ENCODE measurements at regions not wholly inside any gene's neighbourhood (a gene's known extent, or its start where the extent isn't known, plus 50 kb on each side); places are given as distances from the start of the nearest gene placed in this dataset.

DNA sequence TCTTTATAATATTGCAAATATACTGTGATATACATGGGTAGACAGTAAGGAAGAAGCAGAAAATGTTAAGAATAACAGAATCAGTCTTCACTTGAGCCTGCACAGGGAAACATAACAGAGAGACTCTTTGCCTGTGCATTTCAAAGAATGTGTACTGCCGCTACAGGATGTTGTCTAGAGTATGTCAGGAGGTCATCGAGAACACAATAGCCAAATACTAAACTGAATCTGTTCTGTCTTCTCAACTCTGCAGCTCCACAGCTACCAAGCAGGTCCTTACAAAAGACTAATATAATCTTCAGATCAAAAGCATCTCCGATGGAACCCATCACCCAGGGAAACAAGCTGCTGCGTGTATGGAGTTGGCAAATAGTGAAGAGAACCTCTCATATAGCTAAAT is 471.5 kb downstream of the PCDH10 start:
- no peak overlapping the region for H3K27ac ChIP-seq (ENCODE audit: low read length)
- H3K27me3 ChIP-seq (ENCODE audit: insufficient read depth, low read depth, low read length): no peaks in the 10 kb centered on the region
- H3K4me2 ChIP-seq (ENCODE audit: low read length): no peak overlapping the region
- no peaks in the 10 kb centered on the region for H3K9me2 ChIP-seq (ENCODE audit: insufficient read depth, low read length)
- H4K20me1 ChIP-seq (ENCODE audit: insufficient read depth): no peaks in the 10 kb centered on the region
- H3K79me2 ChIP-seq (replicated peaks; ENCODE audit: insufficient read depth, low read length): no peaks in the 10 kb centered on the region
- H3K4me3 ChIP-seq (ENCODE audit: low read length): no peak overlapping the region
- no peak overlapping the region for H3K9ac ChIP-seq (ENCODE audit: low read length)
- H3F3A ChIP-seq (ENCODE audit: insufficient read depth, low read length, poor library complexity, severe bottlenecking): peaks cover 3% of the 10 kb centered on the region
- H3K36me3 ChIP-seq (ENCODE audit: insufficient read depth, low read length): no peaks in the 10 kb centered on the region
- no peaks in the 10 kb centered on the region for H3K9me3 ChIP-seq (ENCODE audit: low read length)
- H2AFZ ChIP-seq (ENCODE audit: low read depth, low read length): no peak overlapping the region
- TF ChIP-seq TAF1 (IDR thresholded peaks at IDR 0.05; ENCODE audit: low read depth) (no peak), EP300 (conservative IDR thresholded peaks at IDR 0.05; ENCODE audit: poor library complexity, severe bottlenecking) (no peak), POLR2AphosphoS5 (IDR thresholded peaks at IDR 0.05) (no peak), RAD21 (conservative IDR thresholded peaks at IDR 0.05) (no peak), SMC3 (conservative IDR thresholded peaks at IDR 0.05; ENCODE audit: poor library complexity) (no peak), MXI1 (conservative IDR thresholded peaks at IDR 0.05; ENCODE audit: poor library complexity, severe bottlenecking) (no peak), EZH2 (IDR thresholded peaks at IDR 0.05; ENCODE audit: borderline replicate concordance, insufficient read depth, low read length, poor library complexity, severe bottlenecking) (no peak)
- TF ChIP-seq, protein P1, sequence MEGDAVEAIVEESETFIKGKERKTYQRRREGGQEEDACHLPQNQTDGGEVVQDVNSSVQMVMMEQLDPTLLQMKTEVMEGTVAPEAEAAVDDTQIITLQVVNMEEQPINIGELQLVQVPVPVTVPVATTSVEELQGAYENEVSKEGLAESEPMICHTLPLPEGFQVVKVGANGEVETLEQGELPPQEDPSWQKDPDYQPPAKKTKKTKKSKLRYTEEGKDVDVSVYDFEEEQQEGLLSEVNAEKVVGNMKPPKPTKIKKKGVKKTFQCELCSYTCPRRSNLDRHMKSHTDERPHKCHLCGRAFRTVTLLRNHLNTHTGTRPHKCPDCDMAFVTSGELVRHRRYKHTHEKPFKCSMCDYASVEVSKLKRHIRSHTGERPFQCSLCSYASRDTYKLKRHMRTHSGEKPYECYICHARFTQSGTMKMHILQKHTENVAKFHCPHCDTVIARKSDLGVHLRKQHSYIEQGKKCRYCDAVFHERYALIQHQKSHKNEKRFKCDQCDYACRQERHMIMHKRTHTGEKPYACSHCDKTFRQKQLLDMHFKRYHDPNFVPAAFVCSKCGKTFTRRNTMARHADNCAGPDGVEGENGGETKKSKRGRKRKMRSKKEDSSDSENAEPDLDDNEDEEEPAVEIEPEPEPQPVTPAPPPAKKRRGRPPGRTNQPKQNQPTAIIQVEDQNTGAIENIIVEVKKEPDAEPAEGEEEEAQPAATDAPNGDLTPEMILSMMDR (IDR thresholded peaks at IDR 0.05; ENCODE audit: poor library complexity, severe bottlenecking): no peak
- TF ChIP-seq, protein P2, sequence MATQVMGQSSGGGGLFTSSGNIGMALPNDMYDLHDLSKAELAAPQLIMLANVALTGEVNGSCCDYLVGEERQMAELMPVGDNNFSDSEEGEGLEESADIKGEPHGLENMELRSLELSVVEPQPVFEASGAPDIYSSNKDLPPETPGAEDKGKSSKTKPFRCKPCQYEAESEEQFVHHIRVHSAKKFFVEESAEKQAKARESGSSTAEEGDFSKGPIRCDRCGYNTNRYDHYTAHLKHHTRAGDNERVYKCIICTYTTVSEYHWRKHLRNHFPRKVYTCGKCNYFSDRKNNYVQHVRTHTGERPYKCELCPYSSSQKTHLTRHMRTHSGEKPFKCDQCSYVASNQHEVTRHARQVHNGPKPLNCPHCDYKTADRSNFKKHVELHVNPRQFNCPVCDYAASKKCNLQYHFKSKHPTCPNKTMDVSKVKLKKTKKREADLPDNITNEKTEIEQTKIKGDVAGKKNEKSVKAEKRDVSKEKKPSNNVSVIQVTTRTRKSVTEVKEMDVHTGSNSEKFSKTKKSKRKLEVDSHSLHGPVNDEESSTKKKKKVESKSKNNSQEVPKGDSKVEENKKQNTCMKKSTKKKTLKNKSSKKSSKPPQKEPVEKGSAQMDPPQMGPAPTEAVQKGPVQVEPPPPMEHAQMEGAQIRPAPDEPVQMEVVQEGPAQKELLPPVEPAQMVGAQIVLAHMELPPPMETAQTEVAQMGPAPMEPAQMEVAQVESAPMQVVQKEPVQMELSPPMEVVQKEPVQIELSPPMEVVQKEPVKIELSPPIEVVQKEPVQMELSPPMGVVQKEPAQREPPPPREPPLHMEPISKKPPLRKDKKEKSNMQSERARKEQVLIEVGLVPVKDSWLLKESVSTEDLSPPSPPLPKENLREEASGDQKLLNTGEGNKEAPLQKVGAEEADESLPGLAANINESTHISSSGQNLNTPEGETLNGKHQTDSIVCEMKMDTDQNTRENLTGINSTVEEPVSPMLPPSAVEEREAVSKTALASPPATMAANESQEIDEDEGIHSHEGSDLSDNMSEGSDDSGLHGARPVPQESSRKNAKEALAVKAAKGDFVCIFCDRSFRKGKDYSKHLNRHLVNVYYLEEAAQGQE (IDR thresholded peaks at IDR 0.05; ENCODE audit: borderline replicate concordance): no peak

DNA sequence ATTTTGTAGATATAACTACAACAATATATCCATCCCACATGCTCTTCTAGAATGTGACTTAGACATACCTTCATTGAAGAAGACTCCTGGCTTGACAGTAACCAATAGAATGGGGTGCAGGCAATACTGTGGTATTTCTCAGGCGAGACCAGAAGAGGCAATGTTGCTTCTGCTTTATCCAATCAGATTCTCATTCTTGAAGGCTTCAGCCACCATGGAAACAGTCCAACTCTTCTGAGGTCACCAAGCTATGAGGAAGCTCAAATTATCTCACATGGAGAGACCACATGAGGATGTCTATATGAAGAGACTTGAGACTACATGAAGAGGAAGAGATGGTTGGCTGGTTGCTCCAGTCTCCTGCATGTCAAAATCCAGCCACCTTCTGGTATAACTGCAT is 469.9 kb downstream of the PCDH10 start:
- Histone ChIP-seq H3K79me2 (replicated peaks; ENCODE audit: insufficient read depth, low read length) (no peaks in the 10 kb centered on the region), H3K9ac (ENCODE audit: low read length) (no peak overlapping the region), H3K27ac (ENCODE audit: low read length) (no peak overlapping the region), H3K9me2 (ENCODE audit: insufficient read depth, low read length) (no peaks in the 10 kb centered on the region), H3F3A (ENCODE audit: insufficient read depth, low read length, poor library complexity, severe bottlenecking) (peaks cover 3% of the 10 kb centered on the region), H3K4me3 (ENCODE audit: low read length) (no peak overlapping the region), H3K9me3 (ENCODE audit: low read length) (no peaks in the 10 kb centered on the region), H4K20me1 (ENCODE audit: insufficient read depth) (no peaks in the 10 kb centered on the region), H2AFZ (ENCODE audit: low read depth, low read length) (no peak overlapping the region), H3K36me3 (ENCODE audit: insufficient read depth, low read length) (no peaks in the 10 kb centered on the region), H3K27me3 (ENCODE audit: insufficient read depth, low read depth, low read length) (no peaks in the 10 kb centered on the region), H3K4me2 (ENCODE audit: low read length) (no peak overlapping the region)
- TF ChIP-seq EZH2 (IDR thresholded peaks at IDR 0.05; ENCODE audit: borderline replicate concordance, insufficient read depth, low read length, poor library complexity, severe bottlenecking): no peak
- TF ChIP-seq RAD21 (conservative IDR thresholded peaks at IDR 0.05): no peak
- TF ChIP-seq, protein P1 (IDR thresholded peaks at IDR 0.05; ENCODE audit: poor library complexity, severe bottlenecking): no peak
- no peak for TF ChIP-seq SMC3 (conservative IDR thresholded peaks at IDR 0.05; ENCODE audit: poor library complexity)
- TF ChIP-seq POLR2AphosphoS5 (IDR thresholded peaks at IDR 0.05): no peak
- TF ChIP-seq, protein P2 (IDR thresholded peaks at IDR 0.05; ENCODE audit: borderline replicate concordance): no peak

All from neural cell (in vitro differentiated cells).